ENCODE measurements at regions not wholly inside any gene's neighbourhood (a gene's known extent, or its start where the extent isn't known, plus 50 kb on each side); places are given as distances from the start of the nearest gene placed in this dataset.

GRCh38 chr4:148730082-148730640, 287.9 kb upstream of the NR3C2 start:
- H3K27ac ChIP-seq (ENCODE audit: low read depth, low read length): no peak overlapping the region
- H3K9me3 ChIP-seq (ENCODE audit: low read length): no peaks in the 10 kb centered on the region
- no peaks in the 10 kb centered on the region for H3K27me3 ChIP-seq (ENCODE audit: control insufficient read depth in 1 of 2, insufficient read depth in 2 of 2, low read length in 2 of 2)
- H3K9ac ChIP-seq (ENCODE audit: low read length): no peak overlapping the region
- H3K36me3 ChIP-seq (ENCODE audit: insufficient read depth, low read length): no peaks in the 10 kb centered on the region
- no peaks in the 10 kb centered on the region for H3K4me1 ChIP-seq (ENCODE audit: insufficient read depth, low read length)
- no peak overlapping the region for H3K4me3 ChIP-seq (ENCODE audit: low read depth in 1 of 2, low read length in 2 of 2)

GRCh38 chr4:148717988-148718387, 275.8 kb upstream of the NR3C2 start:
- no peak overlapping the region for H3K27ac ChIP-seq (ENCODE audit: low read depth, low read length)
- no peaks in the 10 kb centered on the region for H3K4me1 ChIP-seq (ENCODE audit: insufficient read depth, low read length)
- H3K36me3 ChIP-seq (ENCODE audit: insufficient read depth, low read length): no peaks in the 10 kb centered on the region
- no peaks in the 10 kb centered on the region for H3K27me3 ChIP-seq (ENCODE audit: control insufficient read depth in 1 of 2, insufficient read depth in 2 of 2, low read length in 2 of 2)
- no peak overlapping the region for H3K4me3 ChIP-seq (ENCODE audit: low read depth in 1 of 2, low read length in 2 of 2)
- H3K9me3 ChIP-seq (ENCODE audit: low read length): no peaks in the 10 kb centered on the region
- no peak overlapping the region for H3K9ac ChIP-seq (ENCODE audit: low read length)

- no peak overlapping the region for H3K4me3 ChIP-seq (ENCODE audit: low read depth in 1 of 2, low read length in 2 of 2)
- no peaks in the 10 kb centered on the region for H3K4me1 ChIP-seq (ENCODE audit: insufficient read depth, low read length)
- no peaks in the 10 kb centered on the region for H3K36me3 ChIP-seq (ENCODE audit: insufficient read depth, low read length)
- no peaks in the 10 kb centered on the region for H3K27me3 ChIP-seq (ENCODE audit: control insufficient read depth in 1 of 2, insufficient read depth in 2 of 2, low read length in 2 of 2)
- H3K9ac ChIP-seq (ENCODE audit: low read length): no peak overlapping the region
- no peak overlapping the region for H3K27ac ChIP-seq (ENCODE audit: low read depth, low read length)
- no peaks in the 10 kb centered on the region for H3K9me3 ChIP-seq (ENCODE audit: low read length)
Measured at GRCh38 chr4:148716431-148717052, 274.3 kb upstream of the NR3C2 start.

GRCh38 chr4:148704291-148704690, 262.1 kb upstream of the NR3C2 start:
- Histone ChIP-seq H3K9ac (ENCODE audit: low read length) (no peak overlapping the region), H3K27ac (ENCODE audit: low read depth, low read length) (no peak overlapping the region), H3K9me3 (ENCODE audit: low read length) (no peaks in the 10 kb centered on the region), H3K4me3 (ENCODE audit: low read depth in 1 of 2, low read length in 2 of 2) (no peak overlapping the region), H3K27me3 (ENCODE audit: control insufficient read depth in 1 of 2, insufficient read depth in 2 of 2, low read length in 2 of 2) (no peaks in the 10 kb centered on the region), H3K4me1 (ENCODE audit: insufficient read depth, low read length) (no peaks in the 10 kb centered on the region), H3K36me3 (ENCODE audit: insufficient read depth, low read length) (no peaks in the 10 kb centered on the region)

- Histone ChIP-seq H3K27me3 (ENCODE audit: control insufficient read depth in 1 of 2, insufficient read depth in 2 of 2, low read length in 2 of 2) (no peaks in the 10 kb centered on the region), H3K4me1 (ENCODE audit: insufficient read depth, low read length) (no peaks in the 10 kb centered on the region), H3K36me3 (ENCODE audit: insufficient read depth, low read length) (no peaks in the 10 kb centered on the region), H3K9me3 (ENCODE audit: low read length) (no peaks in the 10 kb centered on the region), H3K9ac (ENCODE audit: low read length) (no peak overlapping the region), H3K27ac (ENCODE audit: low read depth, low read length) (no peak overlapping the region), H3K4me3 (ENCODE audit: low read depth in 1 of 2, low read length in 2 of 2) (no peak overlapping the region)
Measured at GRCh38 chr4:148694702-148695101, 252.5 kb upstream of the NR3C2 start.

GRCh38 chr4:148693913-148694649, 251.9 kb upstream of the NR3C2 start:
- H3K4me3 ChIP-seq (ENCODE audit: low read depth in 1 of 2, low read length in 2 of 2): no peak overlapping the region

GRCh38 chr4:148692242-148692641, 250.0 kb upstream of the NR3C2 start:
- H3K36me3 ChIP-seq (ENCODE audit: insufficient read depth, low read length): no peaks in the 10 kb centered on the region
- no peaks in the 10 kb centered on the region for H3K9me3 ChIP-seq (ENCODE audit: low read length)
- H3K27me3 ChIP-seq (ENCODE audit: control insufficient read depth in 1 of 2, insufficient read depth in 2 of 2, low read length in 2 of 2): no peaks in the 10 kb centered on the region
- H3K27ac ChIP-seq (ENCODE audit: low read depth, low read length): no peak overlapping the region
- no peak overlapping the region for H3K9ac ChIP-seq (ENCODE audit: low read length)
- H3K4me3 ChIP-seq (ENCODE audit: low read depth in 1 of 2, low read length in 2 of 2): no peak overlapping the region
- H3K4me1 ChIP-seq (ENCODE audit: insufficient read depth, low read length): no peaks in the 10 kb centered on the region

More at GRCh38 chr4:148693913-148694649, 251.9 kb upstream of the NR3C2 start:
- H3K27me3 ChIP-seq (ENCODE audit: control insufficient read depth in 1 of 2, insufficient read depth in 2 of 2, low read length in 2 of 2): no peaks in the 10 kb centered on the region
- H3K9me3 ChIP-seq (ENCODE audit: low read length): no peaks in the 10 kb centered on the region
- no peaks in the 10 kb centered on the region for H3K36me3 ChIP-seq (ENCODE audit: insufficient read depth, low read length)
- H3K9ac ChIP-seq (ENCODE audit: low read length): no peak overlapping the region
- H3K27ac ChIP-seq (ENCODE audit: low read depth, low read length): no peak overlapping the region
- H3K4me1 ChIP-seq (ENCODE audit: insufficient read depth, low read length): no peaks in the 10 kb centered on the region

- Histone ChIP-seq H3K9ac (ENCODE audit: low read length) (no peak overlapping the region), H3K27me3 (ENCODE audit: control insufficient read depth in 1 of 2, insufficient read depth in 2 of 2, low read length in 2 of 2) (no peaks in the 10 kb centered on the region), H3K27ac (ENCODE audit: low read depth, low read length) (no peak overlapping the region), H3K9me3 (ENCODE audit: low read length) (no peaks in the 10 kb centered on the region), H3K36me3 (ENCODE audit: insufficient read depth, low read length) (no peaks in the 10 kb centered on the region), H3K4me1 (ENCODE audit: insufficient read depth, low read length) (no peaks in the 10 kb centered on the region), H3K4me3 (ENCODE audit: low read depth in 1 of 2, low read length in 2 of 2) (no peak overlapping the region)
Measured at GRCh38 chr4:148686449-148686848, 244.2 kb upstream of the NR3C2 start.

- Histone ChIP-seq H3K9ac (ENCODE audit: low read length) (no peak overlapping the region), H3K36me3 (ENCODE audit: insufficient read depth, low read length) (no peaks in the 10 kb centered on the region), H3K27me3 (ENCODE audit: control insufficient read depth in 1 of 2, insufficient read depth in 2 of 2, low read length in 2 of 2) (no peaks in the 10 kb centered on the region), H3K4me3 (ENCODE audit: low read depth in 1 of 2, low read length in 2 of 2) (no peak overlapping the region), H3K27ac (ENCODE audit: low read depth, low read length) (no peak overlapping the region), H3K9me3 (ENCODE audit: low read length) (no peaks in the 10 kb centered on the region), H3K4me1 (ENCODE audit: insufficient read depth, low read length) (no peaks in the 10 kb centered on the region)
Measured at GRCh38 chr4:148684638-148685037, 242.4 kb upstream of the NR3C2 start.

- no peak overlapping the region for H3K9ac ChIP-seq (ENCODE audit: low read length)
- H3K36me3 ChIP-seq (ENCODE audit: insufficient read depth, low read length): no peaks in the 10 kb centered on the region
- no peaks in the 10 kb centered on the region for H3K9me3 ChIP-seq (ENCODE audit: low read length)
- no peaks in the 10 kb centered on the region for H3K27me3 ChIP-seq (ENCODE audit: control insufficient read depth in 1 of 2, insufficient read depth in 2 of 2, low read length in 2 of 2)
- no peaks in the 10 kb centered on the region for H3K4me1 ChIP-seq (ENCODE audit: insufficient read depth, low read length)
- no peak overlapping the region for H3K4me3 ChIP-seq (ENCODE audit: low read depth in 1 of 2, low read length in 2 of 2)
- no peak overlapping the region for H3K27ac ChIP-seq (ENCODE audit: low read depth, low read length)
Measured at GRCh38 chr4:148680884-148681283, 238.7 kb upstream of the NR3C2 start.

- no peak overlapping the region for H3K4me3 ChIP-seq (ENCODE audit: low read depth in 1 of 2, low read length in 2 of 2)
- H3K4me1 ChIP-seq (ENCODE audit: insufficient read depth, low read length): no peaks in the 10 kb centered on the region
- H3K9ac ChIP-seq (ENCODE audit: low read length): no peak overlapping the region
- H3K27me3 ChIP-seq (ENCODE audit: control insufficient read depth in 1 of 2, insufficient read depth in 2 of 2, low read length in 2 of 2): no peaks in the 10 kb centered on the region
- no peak overlapping the region for H3K27ac ChIP-seq (ENCODE audit: low read depth, low read length)
- H3K36me3 ChIP-seq (ENCODE audit: insufficient read depth, low read length): no peaks in the 10 kb centered on the region
- no peaks in the 10 kb centered on the region for H3K9me3 ChIP-seq (ENCODE audit: low read length)
Measured at GRCh38 chr4:148676344-148676743, 234.1 kb upstream of the NR3C2 start.

GRCh38 chr4:148674876-148675275, 232.7 kb upstream of the NR3C2 start:
- Histone ChIP-seq H3K9me3 (ENCODE audit: low read length) (no peaks in the 10 kb centered on the region), H3K4me1 (ENCODE audit: insufficient read depth, low read length) (no peaks in the 10 kb centered on the region), H3K36me3 (ENCODE audit: insufficient read depth, low read length) (no peaks in the 10 kb centered on the region), H3K4me3 (ENCODE audit: low read depth in 1 of 2, low read length in 2 of 2) (no peak overlapping the region), H3K27me3 (ENCODE audit: control insufficient read depth in 1 of 2, insufficient read depth in 2 of 2, low read length in 2 of 2) (no peaks in the 10 kb centered on the region), H3K27ac (ENCODE audit: low read depth, low read length) (no peak overlapping the region), H3K9ac (ENCODE audit: low read length) (no peak overlapping the region)

Measured in muscle layer of colon (tissue), 2 donors.